ENCODE measurements at regions not wholly inside any gene's neighbourhood (a gene's known extent, or its start where the extent isn't known, plus 50 kb on each side); places are given as distances from the start of the nearest gene placed in this dataset.

GRCh38 chr16:73713778-73714495 is 582.7 kb upstream of the PSMD7 start:
- DNase-seq, result peak; percentile 6 to 29

GRCh38 chr16:73713251-73713650 is 583.4 kb upstream of the PSMD7 start:
- no peak for DNase-seq

More at GRCh38 chr16:73713778-73714495, 582.7 kb upstream of the PSMD7 start:
- no peaks in the 10 kb centered on the region for H3K36me3 ChIP-seq
- H3K4me1 ChIP-seq, result no peaks in the 10 kb centered on the region
- no peak overlapping the region for H3K4me3 ChIP-seq
- H3K9me3 ChIP-seq (replicated peaks), result no peaks in the 10 kb centered on the region
- H3K27me3 ChIP-seq, result no peaks in the 10 kb centered on the region
- H3K27ac ChIP-seq, result no peak overlapping the region

GRCh38 chr16:73711406-73712080 is 585.1 kb upstream of the PSMD7 start:
- Histone ChIP-seq H3K27ac (no peak overlapping the region), H3K4me3 (no peak overlapping the region), H3K27me3 (no peaks in the 10 kb centered on the region), H3K4me1 (no peaks in the 10 kb centered on the region), H3K36me3 (no peaks in the 10 kb centered on the region), H3K9me3 (replicated peaks) (no peaks in the 10 kb centered on the region)
- no peak for DNase-seq

More at GRCh38 chr16:73713251-73713650, 583.4 kb upstream of the PSMD7 start:
- Histone ChIP-seq H3K27me3 (no peaks in the 10 kb centered on the region), H3K27ac (no peak overlapping the region), H3K4me1 (no peaks in the 10 kb centered on the region), H3K9me3 (replicated peaks) (no peaks in the 10 kb centered on the region), H3K4me3 (no peak overlapping the region), H3K36me3 (no peaks in the 10 kb centered on the region)

- DNase-seq, result no peak
- H3K36me3 ChIP-seq, result no peaks in the 10 kb centered on the region
- no peaks in the 10 kb centered on the region for H3K9me3 ChIP-seq (replicated peaks)
- no peaks in the 10 kb centered on the region for H3K27me3 ChIP-seq
- no peaks in the 10 kb centered on the region for H3K4me1 ChIP-seq
- no peak overlapping the region for H3K4me3 ChIP-seq
- no peak overlapping the region for H3K27ac ChIP-seq
Observed at GRCh38 chr16:73710526-73710925, 586.1 kb upstream of the PSMD7 start.

GRCh38 chr16:73707863-73708262 is 588.8 kb upstream of the PSMD7 start:
- Histone ChIP-seq H3K4me1 (no peaks in the 10 kb centered on the region), H3K4me3 (no peak overlapping the region), H3K36me3 (no peaks in the 10 kb centered on the region), H3K27ac (no peak overlapping the region), H3K9me3 (replicated peaks) (no peaks in the 10 kb centered on the region), H3K27me3 (no peaks in the 10 kb centered on the region)
- DNase-seq, result no peak

- Histone ChIP-seq H3K27me3 (no peaks in the 10 kb centered on the region), H3K4me3 (no peak overlapping the region), H3K9me3 (replicated peaks) (no peaks in the 10 kb centered on the region), H3K4me1 (no peaks in the 10 kb centered on the region), H3K36me3 (no peaks in the 10 kb centered on the region), H3K27ac (no peak overlapping the region)
- DNase-seq, result no peak
Observed at GRCh38 chr16:73703891-73704290, 592.7 kb upstream of the PSMD7 start.

- no peak for DNase-seq
- H3K36me3 ChIP-seq, result no peaks in the 10 kb centered on the region
- no peaks in the 10 kb centered on the region for H3K4me1 ChIP-seq
- H3K27me3 ChIP-seq, result no peaks in the 10 kb centered on the region
- H3K9me3 ChIP-seq (replicated peaks), result no peaks in the 10 kb centered on the region
- H3K4me3 ChIP-seq, result no peak overlapping the region
- H3K27ac ChIP-seq, result no peak overlapping the region
Observed at GRCh38 chr16:73697336-73697735, 599.3 kb upstream of the PSMD7 start.

GRCh38 chr16:73692861-73693260 is 603.8 kb upstream of the PSMD7 start:
- Histone ChIP-seq H3K4me3 (no peak overlapping the region), H3K27ac (no peak overlapping the region), H3K9me3 (replicated peaks) (no peaks in the 10 kb centered on the region), H3K27me3 (no peaks in the 10 kb centered on the region), H3K4me1 (no peaks in the 10 kb centered on the region), H3K36me3 (no peaks in the 10 kb centered on the region)
- DNase-seq, result no peak

- Histone ChIP-seq H3K36me3 (no peaks in the 10 kb centered on the region), H3K27ac (no peak overlapping the region), H3K4me1 (no peaks in the 10 kb centered on the region), H3K27me3 (no peaks in the 10 kb centered on the region), H3K9me3 (replicated peaks) (no peaks in the 10 kb centered on the region), H3K4me3 (no peak overlapping the region)
- DNase-seq, result no peak
Observed at GRCh38 chr16:73683804-73684203, 612.8 kb upstream of the PSMD7 start.

GRCh38 chr16:73672135-73672534 is 624.2 kb upstream of the ZFHX3 start:
- H3K4me1 ChIP-seq, result no peaks in the 10 kb centered on the region
- no peak overlapping the region for H3K27ac ChIP-seq
- no peaks in the 10 kb centered on the region for H3K36me3 ChIP-seq
- H3K9me3 ChIP-seq (replicated peaks), result no peaks in the 10 kb centered on the region
- no peak overlapping the region for H3K4me3 ChIP-seq
- H3K27me3 ChIP-seq, result no peaks in the 10 kb centered on the region
- no peak for DNase-seq

GRCh38 chr16:73670836-73671820 is 623.2 kb upstream of the ZFHX3 start:
- H3K36me3 ChIP-seq, result no peaks in the 10 kb centered on the region
- H3K27me3 ChIP-seq, result no peaks in the 10 kb centered on the region
- no peaks in the 10 kb centered on the region for H3K4me1 ChIP-seq
- no peaks in the 10 kb centered on the region for H3K9me3 ChIP-seq (replicated peaks)
- H3K27ac ChIP-seq, result no peak overlapping the region
- H3K4me3 ChIP-seq, result no peak overlapping the region
- DNase-seq, result peak in 1 of 2 experiments; percentile 1

- H3K4me3 ChIP-seq, result no peak overlapping the region
- H3K36me3 ChIP-seq, result no peaks in the 10 kb centered on the region
- H3K9me3 ChIP-seq (replicated peaks), result no peaks in the 10 kb centered on the region
- no peak for DNase-seq
- H3K4me1 ChIP-seq, result no peaks in the 10 kb centered on the region
- no peak overlapping the region for H3K27ac ChIP-seq
- no peaks in the 10 kb centered on the region for H3K27me3 ChIP-seq
Observed at GRCh38 chr16:73669535-73670274, 621.8 kb upstream of the ZFHX3 start.

GRCh38 chr16:73663720-73664119 is 615.8 kb upstream of the ZFHX3 start:
- Histone ChIP-seq H3K4me1 (no peaks in the 10 kb centered on the region), H3K27me3 (no peaks in the 10 kb centered on the region), H3K36me3 (no peaks in the 10 kb centered on the region), H3K27ac (no peak overlapping the region), H3K4me3 (no peak overlapping the region), H3K9me3 (replicated peaks) (no peaks in the 10 kb centered on the region)
- no peak for DNase-seq

GRCh38 chr16:73636196-73636595 is 588.3 kb upstream of the ZFHX3 start:
- DNase-seq, result no peak
- H3K4me1 ChIP-seq, result no peaks in the 10 kb centered on the region
- no peak overlapping the region for H3K27ac ChIP-seq
- no peak overlapping the region for H3K4me3 ChIP-seq
- no peaks in the 10 kb centered on the region for H3K36me3 ChIP-seq
- no peaks in the 10 kb centered on the region for H3K9me3 ChIP-seq (replicated peaks)
- no peaks in the 10 kb centered on the region for H3K27me3 ChIP-seq

Data from SJCRH30 (cell line).